Neuronal stem cell (in vitro differentiated cells): ENCODE measurements at regions not wholly inside any gene's neighbourhood (a gene's known extent, or its start where the extent isn't known, plus 50 kb on each side); places are given as distances from the start of the nearest gene placed in this dataset.

Source experiments
- DNase-seq: peaks from one replicate; pipeline ENCODE4 v3.0.0-alpha.2; 2013; ENCODE audit warnings: low spot score
- H2AFZ ChIP-seq: one replicate; pipeline ENCODE4 v1.6.1; 2013; ENCODE audit warnings: mild to moderate bottlenecking, low read length, inconsistent platforms
- H2AK5ac ChIP-seq: 2 replicates; pipeline ENCODE4 v1.6.1; 2013; ENCODE audit warnings: low read depth, mild to moderate bottlenecking, inconsistent platforms, low read length, moderate library complexity, mixed read lengths
- H2BK120ac ChIP-seq: 2 replicates; pipeline ENCODE4 v1.6.1; 2013; ENCODE audit warnings: low read depth, mild to moderate bottlenecking, inconsistent platforms, low read length, moderate library complexity, mixed read lengths
- H2BK12ac ChIP-seq: one replicate; pipeline ENCODE4 v1.6.1; 2013; ENCODE audit warnings: low read length, inconsistent platforms
- H2BK15ac ChIP-seq: 2 replicates; pipeline ENCODE4 v1.6.1; 2013; ENCODE audit warnings: mild to moderate bottlenecking, low read length, inconsistent platforms, mixed read lengths
- H2BK5ac ChIP-seq: one replicate; pipeline ENCODE4 v1.6.1; 2013; ENCODE audit warnings: inconsistent platforms, mild to moderate bottlenecking, low read length, moderate library complexity
- H3K14ac ChIP-seq: one replicate; pipeline ENCODE4 v1.6.1; 2013; ENCODE audit warnings: low read length, inconsistent platforms
- H3K18ac ChIP-seq: 2 replicates; pipeline ENCODE4 v1.6.1; 2013; ENCODE audit warnings: low read length, inconsistent platforms
- H3K23ac ChIP-seq: 2 replicates; pipeline ENCODE4 v1.6.1; 2013; ENCODE audit warnings: low read depth, mild to moderate bottlenecking, mixed read lengths, low read length, inconsistent platforms; ENCODE audit not compliant: poor library complexity
- H3K27ac ChIP-seq: replicated peaks from 3 replicates; pipeline ENCODE4 v1.5.1; 2013; ENCODE audit warnings: low read length, inconsistent platforms
- H3K27me3 ChIP-seq, 3 experiments: 2 replicates each; pipeline ENCODE4 v1.6.1; 2013; ENCODE audit warnings: low read length in 3 of 3, mild to moderate bottlenecking in 2 of 3, inconsistent platforms in 1 of 3, low read depth in 1 of 3, mixed read lengths in 1 of 3, moderate library complexity in 1 of 3; ENCODE audit not compliant: control insufficient read depth in 3 of 3, insufficient read depth in 3 of 3
- H3K36me3 ChIP-seq, 2 donors: replicated peaks in 1 of 2; 2 replicates each; pipeline ENCODE4 v1.6.1; 2013; ENCODE audit warnings: low read length in 2 of 2; ENCODE audit not compliant: control insufficient read depth in 2 of 2, insufficient read depth in 2 of 2
- H3K4ac ChIP-seq: 2 replicates; pipeline ENCODE4 v1.6.1; 2013; ENCODE audit warnings: inconsistent platforms, mild to moderate bottlenecking, low read length, moderate library complexity
- H3K4me1 ChIP-seq, 2 donors: 1 replicate in 1 of 2; 2 replicates in 1 of 2; pipeline ENCODE4 v1.6.1; 2013; ENCODE audit warnings: low read length in 2 of 2, low read depth in 1 of 2; ENCODE audit not compliant: control insufficient read depth in 2 of 2, insufficient read depth in 1 of 2
- H3K4me2 ChIP-seq: one replicate; pipeline ENCODE4 v1.6.1; 2013; ENCODE audit warnings: mild to moderate bottlenecking, low read length, inconsistent platforms; ENCODE audit not compliant: insufficient read depth, poor library complexity, severe bottlenecking
- H3K4me3 ChIP-seq, 2 donors: 2 replicates each; pipeline ENCODE4 v1.5.1; 2013; ENCODE audit warnings: low read length in 2 of 2, mild to moderate bottlenecking in 2 of 2, inconsistent platforms in 1 of 2, moderate library complexity in 1 of 2
- H3K79me1 ChIP-seq: one replicate; pipeline ENCODE4 v1.6.1; 2013; ENCODE audit warnings: low read depth, mild to moderate bottlenecking, inconsistent platforms, low read length, moderate library complexity
- H3K9ac ChIP-seq: one replicate; pipeline ENCODE4 v1.6.1; 2013; ENCODE audit warnings: mild to moderate bottlenecking, low read depth, low read length, inconsistent platforms; ENCODE audit not compliant: poor library complexity
- H3K9me3 ChIP-seq, 2 donors: replicated peaks in 1 of 2; 2 replicates each; pipeline versions ENCODE3 to v1.6.1; 2013; ENCODE audit warnings: low read length in 2 of 2, mild to moderate bottlenecking in 2 of 2, inconsistent platforms in 1 of 2, low read depth in 1 of 2, mixed read lengths in 1 of 2, moderate library complexity in 1 of 2; ENCODE audit not compliant: control insufficient read depth in 2 of 2, insufficient read depth in 1 of 2
- H4K8ac ChIP-seq: one replicate; pipeline ENCODE4 v1.6.1; 2013; ENCODE audit warnings: low read depth, mild to moderate bottlenecking, inconsistent platforms, low read length, moderate library complexity
- H4K91ac ChIP-seq: one replicate; pipeline ENCODE4 v1.6.1; 2013; ENCODE audit warnings: low read length, low read depth, mild to moderate bottlenecking, inconsistent platforms; ENCODE audit not compliant: poor library complexity
- WGBS, 2 donors: extraction: QIAGEN DNeasy Blood & Tissue Kit; methylation state at CpG; one replicate each; pipeline ENCODE4 v1.1.7; 2013; ENCODE audit warnings: missing lambda C conversion rate in 2 of 2, mixed read lengths in 1 of 2; ENCODE audit not compliant: insufficient read length in 2 of 2, insufficient replicate concordance in 1 of 2; ENCODE audit errors: extremely low coverage in 2 of 2; 5-methylcytosine and 5-hydroxymethylcytosine counted together

DNA sequence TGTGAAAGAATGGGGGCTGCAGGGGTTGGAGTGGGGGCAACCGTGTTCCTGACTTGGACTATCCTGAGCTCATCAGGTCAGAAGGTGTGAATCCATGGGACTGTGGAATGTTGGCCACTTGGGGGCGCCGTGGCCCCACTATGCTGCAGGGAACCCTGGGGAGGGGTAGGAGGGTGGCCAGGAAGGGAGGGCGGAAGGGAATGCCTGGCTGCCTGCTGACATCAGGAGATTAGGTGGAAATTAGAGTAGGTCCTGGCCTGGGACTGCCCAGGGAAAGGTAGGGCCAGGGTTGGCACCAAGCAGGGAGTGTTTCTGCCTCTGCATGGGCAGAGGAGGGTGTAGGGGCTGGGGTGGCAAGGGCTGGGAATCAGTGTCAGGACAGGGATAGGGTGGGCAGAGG, 65.8 kb upstream of the PRSS58 start:
- Histone ChIP-seq H3K4me3 (no peak overlapping the region), H3K9me3 (no peaks in the 10 kb centered on the region), H2BK15ac (peak overlapping the region; percentile 72), H3K14ac (no peak overlapping the region), H3K4me2 (no peak overlapping the region), H2BK120ac (no peak overlapping the region), H3K23ac (peak overlapping the region; percentile 44), H3K27ac (no peak overlapping the region), H3K79me1 (peaks cover 2% of the 10 kb centered on the region), H3K4me1 (peaks cover 8 to 20% of the 10 kb centered on the region in 2 donors), H2BK5ac (no peak overlapping the region), H4K8ac (no peak overlapping the region), H4K91ac (no peak overlapping the region), H3K36me3 (no peaks in the 10 kb centered on the region), H3K9ac (peak overlapping the region; percentile 63), H2AFZ (no peak overlapping the region), H2BK12ac (no peak overlapping the region), H3K18ac (peak overlapping the region; percentile 44), H2AK5ac (peak overlapping the region; percentile 58), H3K27me3 (no peaks in the 10 kb centered on the region), H3K4ac (no peak overlapping the region)
- peak; percentile 61 for DNase-seq
- WGBS, 2 donors: no CpG with 5 or more reads among the region's 4 CpGs

DNA sequence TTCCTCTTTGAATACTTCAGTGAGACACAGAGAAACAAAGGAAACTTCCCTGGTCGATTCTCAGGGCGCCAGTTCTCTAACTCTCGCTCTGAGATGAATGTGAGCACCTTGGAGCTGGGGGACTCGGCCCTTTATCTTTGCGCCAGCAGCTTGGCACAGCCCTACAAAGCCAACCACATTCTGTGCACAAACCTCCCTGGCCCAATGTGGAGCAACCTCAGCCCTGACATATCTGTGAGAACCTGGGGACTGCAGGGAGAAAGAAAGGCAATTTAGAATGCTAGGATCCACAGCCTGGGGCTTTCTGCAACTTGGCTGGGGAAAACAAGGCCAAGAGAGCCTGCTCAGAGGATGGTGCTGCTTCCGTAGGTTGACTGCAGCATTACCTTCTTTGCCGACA, 63.5 kb upstream of the PRSS58 start:
- H3K18ac ChIP-seq: no peak overlapping the region
- DNase-seq: no peak
- no peak overlapping the region for H3K4me3 ChIP-seq
- H4K8ac ChIP-seq: no peak overlapping the region
- no peak overlapping the region for H2BK12ac ChIP-seq
- H3K14ac ChIP-seq: no peak overlapping the region
- no peak overlapping the region for H2BK120ac ChIP-seq
- no peak overlapping the region for H2BK15ac ChIP-seq
- peaks cover 2% of the 10 kb centered on the region for H3K79me1 ChIP-seq
- H3K4ac ChIP-seq: no peak overlapping the region
- peaks cover 0 to 5% of the 10 kb centered on the region in 2 donors for H3K4me1 ChIP-seq
- no peak overlapping the region for H2BK5ac ChIP-seq
- WGBS, 2 donors: no CpG with 5 or more reads among the region's 7 CpGs
- no peak overlapping the region for H3K9ac ChIP-seq
- H3K27ac ChIP-seq: no peak overlapping the region
- no peak overlapping the region for H2AK5ac ChIP-seq
- H3K4me2 ChIP-seq: no peak overlapping the region
- no peaks in the 10 kb centered on the region for H3K27me3 ChIP-seq
- H3K23ac ChIP-seq: no peak overlapping the region
- H4K91ac ChIP-seq: no peak overlapping the region
- no peak overlapping the region for H2AFZ ChIP-seq
- no peaks in the 10 kb centered on the region for H3K36me3 ChIP-seq
- no peaks in the 10 kb centered on the region for H3K9me3 ChIP-seq

DNA sequence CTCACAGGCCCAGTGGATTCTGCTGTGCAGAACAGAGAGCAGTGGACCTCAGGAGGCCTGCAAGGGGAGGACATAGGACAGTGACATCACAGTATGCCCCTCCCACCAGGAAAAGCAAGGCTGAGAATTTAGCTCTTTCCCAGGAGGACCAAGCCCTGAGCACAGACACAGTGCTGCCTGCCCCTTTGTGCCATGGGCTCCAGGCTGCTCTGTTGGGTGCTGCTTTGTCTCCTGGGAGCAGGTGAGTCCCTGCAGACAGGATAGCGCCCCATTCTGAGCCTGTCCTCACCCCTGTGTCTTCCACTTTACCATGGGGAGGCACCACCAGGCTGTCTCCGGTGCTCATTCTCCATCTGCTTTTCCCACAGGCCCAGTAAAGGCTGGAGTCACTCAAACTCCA, 63.0 kb upstream of the PRSS58 start:
- H2AK5ac ChIP-seq: no peak overlapping the region
- H3K4ac ChIP-seq: no peak overlapping the region
- no peak overlapping the region for H3K14ac ChIP-seq
- no peaks in the 10 kb centered on the region for H3K36me3 ChIP-seq
- no peak overlapping the region for H3K4me3 ChIP-seq
- H3K79me1 ChIP-seq: peaks cover 2% of the 10 kb centered on the region
- H3K23ac ChIP-seq: peak overlapping the region; percentile 6
- no CpG with 5 or more reads among the region's 2 CpGs for WGBS, 2 donors
- no peak overlapping the region for H2AFZ ChIP-seq
- H3K27me3 ChIP-seq: no peaks in the 10 kb centered on the region
- H4K91ac ChIP-seq: no peak overlapping the region
- no peak overlapping the region for H3K4me2 ChIP-seq
- no peak for DNase-seq
- no peak overlapping the region for H2BK5ac ChIP-seq
- H3K9me3 ChIP-seq: no peaks in the 10 kb centered on the region
- no peak overlapping the region for H4K8ac ChIP-seq
- H3K18ac ChIP-seq: peak overlapping the region; percentile 28
- H2BK12ac ChIP-seq: no peak overlapping the region
- H3K27ac ChIP-seq: no peak overlapping the region
- H2BK120ac ChIP-seq: no peak overlapping the region
- peaks cover 0 to 5% of the 10 kb centered on the region in 2 donors for H3K4me1 ChIP-seq
- no peak overlapping the region for H3K9ac ChIP-seq
- peak overlapping the region; percentile 61 for H2BK15ac ChIP-seq

DNA sequence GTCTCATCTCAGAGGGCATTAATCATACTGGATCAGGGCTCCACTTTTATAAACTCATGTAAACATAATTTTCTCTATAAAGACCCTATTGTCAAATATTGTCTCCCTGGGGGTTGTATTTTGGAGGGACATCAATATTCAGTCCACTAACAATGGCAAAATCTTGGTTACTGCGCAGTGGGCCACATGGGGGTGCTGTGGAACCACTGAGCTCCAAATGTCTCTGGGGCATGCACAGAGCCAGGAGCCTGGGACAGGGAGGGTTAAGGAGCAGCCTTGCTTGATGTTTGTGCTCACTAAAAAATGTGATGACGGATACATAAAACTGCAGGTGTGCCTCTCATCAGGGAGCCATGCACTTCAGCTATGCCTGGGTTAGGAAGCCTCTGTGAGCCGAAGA, 62.1 kb upstream of the PRSS58 start:
- no peaks in the 10 kb centered on the region for H3K36me3 ChIP-seq
- peaks cover 0 to 5% of the 10 kb centered on the region in 2 donors for H3K4me1 ChIP-seq
- no peak overlapping the region for H3K23ac ChIP-seq
- no peak overlapping the region for H3K4ac ChIP-seq
- no peak overlapping the region for H3K4me2 ChIP-seq
- no peaks in the 10 kb centered on the region for H3K9me3 ChIP-seq
- H2BK120ac ChIP-seq: no peak overlapping the region
- no peak overlapping the region for H2BK15ac ChIP-seq
- no peak overlapping the region for H4K91ac ChIP-seq
- peaks cover 2% of the 10 kb centered on the region for H3K79me1 ChIP-seq
- H2BK12ac ChIP-seq: no peak overlapping the region
- no peak overlapping the region for H3K9ac ChIP-seq
- H3K27ac ChIP-seq: no peak overlapping the region
- no peaks in the 10 kb centered on the region for H3K27me3 ChIP-seq
- no peak overlapping the region for H2BK5ac ChIP-seq
- H3K14ac ChIP-seq: no peak overlapping the region
- H3K4me3 ChIP-seq: no peak overlapping the region
- H2AFZ ChIP-seq: no peak overlapping the region
- no peak overlapping the region for H3K18ac ChIP-seq
- no peak overlapping the region for H4K8ac ChIP-seq
- no CpG with 5 or more reads among the region's 3 CpGs for WGBS, 2 donors
- DNase-seq: no peak
- peak overlapping the region; percentile 76 for H2AK5ac ChIP-seq
